Memory B cell (primary cell): ENCODE measurements at regions not wholly inside any gene's neighbourhood (a gene's known extent, or its start where the extent isn't known, plus 50 kb on each side); places are given as distances from the start of the nearest gene placed in this dataset.

Source experiments
- ATAC-seq: fragments of 150-1000 bp; cut with Tn5 transposase; 2 replicates; pipeline ENCODE4 v1.10.0; 2021; ENCODE audit warnings: low read depth, mild to moderate bottlenecking, moderate library complexity
- DNase-seq, 2 donors: peaks; one replicate each; pipeline ENCODE4 v3.0.0; 2022; ENCODE audit warnings: low spot score in 2 of 2
- H3K27ac Mint-ChIP-seq: one replicate; pipeline ENCODE4 v1.8.0; 2022; ENCODE audit warnings: mild to moderate bottlenecking, moderate library complexity, mixed read lengths
- H3K27me3 Mint-ChIP-seq: one replicate; pipeline ENCODE4 v1.8.0; 2022; ENCODE audit warnings: mixed read lengths
- H3K36me3 Mint-ChIP-seq: one replicate; pipeline ENCODE4 v1.8.0; 2022; ENCODE audit warnings: mild to moderate bottlenecking, mixed read lengths
- H3K4me1 Mint-ChIP-seq: one replicate; pipeline ENCODE4 v1.8.0; 2022; ENCODE audit warnings: mixed read lengths
- H3K4me3 Mint-ChIP-seq: one replicate; pipeline ENCODE4 v1.8.0; 2022; ENCODE audit warnings: mild to moderate bottlenecking, moderate library complexity, mixed read lengths
- H3K9me3 Mint-ChIP-seq: one replicate; pipeline ENCODE4 v1.8.0; 2022; ENCODE audit warnings: mixed read lengths

- peaks cover 9% of the 10 kb centered on the region for H3K27me3 Mint-ChIP-seq
- no peaks in the 10 kb centered on the region for H3K4me1 Mint-ChIP-seq
- no peak overlapping the region for H3K27ac Mint-ChIP-seq
- H3K36me3 Mint-ChIP-seq: no peaks in the 10 kb centered on the region
- ATAC-seq (no peak), DNase-seq (no peak)
- no peaks in the 10 kb centered on the region for H3K9me3 Mint-ChIP-seq
- no peak overlapping the region for H3K4me3 Mint-ChIP-seq
Observed at GRCh38 chr3:5466065-5466464, 278.6 kb downstream of the EDEM1 start.

DNA sequence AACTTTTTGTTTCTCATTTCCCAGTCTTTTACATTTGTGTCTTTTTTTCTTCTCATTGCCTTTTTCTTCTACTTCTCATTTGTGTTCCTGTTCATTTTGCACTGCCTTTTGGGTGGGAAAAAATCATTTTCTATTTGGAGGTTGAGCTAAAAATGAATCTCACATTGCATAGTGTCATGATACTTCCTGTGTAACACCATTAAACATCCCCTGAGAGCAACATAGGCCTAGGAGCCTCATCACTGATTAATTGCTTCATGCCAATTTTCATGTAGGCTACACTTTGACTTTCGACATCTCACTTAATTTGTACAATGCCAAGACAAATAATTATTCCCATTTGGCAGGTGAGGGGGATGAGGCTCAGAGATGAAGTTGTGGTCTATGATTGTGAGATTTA is 279.2 kb downstream of the EDEM1 start:
- Mint-ChIP-seq H3K9me3 (no peaks in the 10 kb centered on the region), H3K27ac (no peak overlapping the region), H3K4me1 (no peaks in the 10 kb centered on the region), H3K4me3 (no peak overlapping the region), H3K27me3 (peaks cover 9% of the 10 kb centered on the region), H3K36me3 (no peaks in the 10 kb centered on the region)
- no peak for ATAC-seq
- DNase-seq: no peak

DNA sequence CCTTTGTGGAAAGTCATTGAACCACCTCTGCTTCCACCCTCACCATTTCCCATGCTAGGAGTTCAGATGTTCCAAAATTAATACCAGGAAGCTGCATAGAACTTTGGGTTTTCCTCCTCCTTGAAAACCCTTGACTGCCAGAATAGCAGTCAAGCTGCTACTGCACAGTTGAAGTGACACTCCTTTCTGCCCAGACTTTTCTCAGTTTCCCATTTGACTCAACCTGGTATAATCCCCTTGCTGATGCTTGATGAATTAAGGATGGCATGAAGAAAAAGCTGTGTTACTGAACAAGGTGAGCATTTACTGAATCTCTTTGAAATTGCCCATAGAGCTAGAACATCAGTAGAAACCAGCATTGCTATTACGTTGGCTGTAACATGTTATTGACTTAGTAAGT is 286.0 kb downstream of the EDEM1 start:
- H3K4me3 Mint-ChIP-seq: no peak overlapping the region
- H3K36me3 Mint-ChIP-seq: no peaks in the 10 kb centered on the region
- no peak overlapping the region for H3K27ac Mint-ChIP-seq
- no peaks in the 10 kb centered on the region for H3K9me3 Mint-ChIP-seq
- no peaks in the 10 kb centered on the region for H3K4me1 Mint-ChIP-seq
- peaks cover 5% of the 10 kb centered on the region for H3K27me3 Mint-ChIP-seq
- DNase-seq: no peak
- ATAC-seq: no peak

GRCh38 chr3:5476403-5476802 is 288.9 kb downstream of the EDEM1 start:
- Mint-ChIP-seq H3K9me3 (no peaks in the 10 kb centered on the region), H3K27ac (no peak overlapping the region), H3K4me3 (no peak overlapping the region), H3K4me1 (no peaks in the 10 kb centered on the region), H3K36me3 (no peaks in the 10 kb centered on the region), H3K27me3 (no peaks in the 10 kb centered on the region)
- no peak for ATAC-seq
- DNase-seq: no peak

- ATAC-seq (no peak), DNase-seq (no peak)
- H3K36me3 Mint-ChIP-seq: no peaks in the 10 kb centered on the region
- H3K9me3 Mint-ChIP-seq: no peaks in the 10 kb centered on the region
- no peaks in the 10 kb centered on the region for H3K4me1 Mint-ChIP-seq
- H3K27me3 Mint-ChIP-seq: no peaks in the 10 kb centered on the region
- H3K27ac Mint-ChIP-seq: no peak overlapping the region
- H3K4me3 Mint-ChIP-seq: no peak overlapping the region
Observed at GRCh38 chr3:5479229-5479799, 291.8 kb downstream of the EDEM1 start.

DNA sequence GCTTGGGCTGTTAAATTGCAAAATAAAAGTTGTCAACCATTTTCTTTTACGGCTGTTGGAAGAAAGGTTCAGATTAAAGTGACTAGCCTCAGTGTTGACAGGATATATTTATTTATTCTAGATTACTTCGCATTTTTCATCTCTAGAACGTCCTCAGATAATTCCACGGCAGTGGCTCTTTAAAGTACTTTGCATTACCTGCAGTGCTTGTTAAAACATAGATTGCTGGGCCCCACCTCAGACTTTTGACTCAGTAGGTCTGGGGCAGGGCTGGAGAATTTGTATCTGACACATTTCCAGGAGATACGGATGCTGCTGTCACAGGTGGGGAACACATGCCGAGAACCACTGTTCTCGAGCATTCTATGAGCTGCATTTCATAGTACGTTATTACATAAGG is 292.7 kb downstream of the EDEM1 start:
- H3K4me3 Mint-ChIP-seq: no peak overlapping the region
- H3K27ac Mint-ChIP-seq: no peak overlapping the region
- H3K4me1 Mint-ChIP-seq: no peaks in the 10 kb centered on the region

DNA sequence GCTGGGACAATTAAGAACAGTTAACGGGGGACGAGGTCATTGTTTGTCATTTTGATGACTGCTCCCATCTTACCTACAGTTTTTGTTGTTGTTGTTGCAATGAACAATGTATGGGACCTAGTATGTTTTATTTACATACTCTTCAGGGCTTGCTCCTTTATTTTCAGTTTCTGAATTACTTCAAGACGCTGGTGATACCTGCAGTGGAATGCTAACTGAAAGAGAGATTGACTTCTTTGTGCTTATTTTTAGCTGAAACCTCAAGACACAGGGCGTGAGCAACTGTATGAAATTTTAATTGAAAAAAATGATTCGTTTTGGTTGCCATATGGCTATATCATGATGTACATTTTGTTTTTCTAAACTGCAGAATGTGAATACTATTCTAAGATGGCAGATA is 297.9 kb downstream of the EDEM1 start:
- Mint-ChIP-seq H3K9me3 (no peaks in the 10 kb centered on the region), H3K27me3 (peaks cover 4% of the 10 kb centered on the region), H3K4me1 (no peaks in the 10 kb centered on the region), H3K4me3 (no peak overlapping the region), H3K27ac (no peak overlapping the region), H3K36me3 (no peaks in the 10 kb centered on the region)
- DNase-seq (no peak), ATAC-seq (no peak)

More for the DNA sequence above, 292.7 kb downstream of the EDEM1 start:
- H3K27me3 Mint-ChIP-seq: no peaks in the 10 kb centered on the region
- H3K36me3 Mint-ChIP-seq: no peaks in the 10 kb centered on the region
- no peaks in the 10 kb centered on the region for H3K9me3 Mint-ChIP-seq
- no peak for DNase-seq
- ATAC-seq: no peak

DNA sequence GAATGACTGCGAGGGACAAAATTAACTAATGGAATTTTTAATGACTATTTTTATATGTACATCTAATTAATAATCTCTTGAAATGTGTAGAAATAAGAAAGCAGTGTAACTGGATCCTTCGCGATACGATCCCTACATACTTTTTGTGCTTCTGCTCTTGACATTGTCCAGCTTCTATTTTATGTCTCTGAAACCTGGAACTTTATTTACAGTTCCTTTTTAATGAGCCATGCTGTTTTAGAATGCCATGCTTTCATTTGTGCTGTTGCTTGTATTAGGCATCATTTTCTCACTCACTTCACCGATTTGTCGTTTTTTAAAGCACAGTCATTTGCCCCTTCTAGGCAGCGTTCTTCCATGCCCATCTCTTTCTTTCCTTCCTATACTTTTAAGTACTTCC is 301.3 kb downstream of the EDEM1 start:
- Mint-ChIP-seq H3K9me3 (no peaks in the 10 kb centered on the region), H3K4me1 (no peaks in the 10 kb centered on the region), H3K4me3 (no peak overlapping the region), H3K27me3 (peaks cover 10% of the 10 kb centered on the region), H3K27ac (no peak overlapping the region), H3K36me3 (no peaks in the 10 kb centered on the region)
- DNase-seq (no peak), ATAC-seq (no peak)

DNA sequence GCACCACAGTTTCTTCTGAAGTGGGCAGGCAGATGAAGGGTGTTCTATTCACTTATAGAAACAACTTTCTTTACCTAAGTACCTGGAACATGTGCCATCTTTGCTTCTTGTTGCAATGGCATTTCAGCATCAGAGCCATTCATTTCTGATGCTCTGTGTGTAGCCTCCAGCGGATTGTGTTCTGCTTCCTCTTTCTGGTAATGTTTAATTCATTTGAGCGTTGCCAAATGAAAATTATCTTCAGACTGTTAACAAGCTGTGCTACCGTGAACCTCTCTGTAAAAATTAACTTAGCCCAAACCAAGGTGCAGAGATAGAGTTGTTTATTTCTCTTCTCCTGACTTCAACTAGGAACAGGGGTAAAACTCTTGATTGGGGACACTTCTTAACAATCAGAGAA is 302.0 kb downstream of the EDEM1 start:
- ATAC-seq: no peak
- no peaks in the 10 kb centered on the region for H3K4me1 Mint-ChIP-seq
- H3K9me3 Mint-ChIP-seq: no peaks in the 10 kb centered on the region
- peaks cover 10% of the 10 kb centered on the region for H3K27me3 Mint-ChIP-seq
- H3K27ac Mint-ChIP-seq: no peak overlapping the region
- no peaks in the 10 kb centered on the region for H3K36me3 Mint-ChIP-seq
- no peak overlapping the region for H3K4me3 Mint-ChIP-seq
- DNase-seq: no peak

- no peaks in the 10 kb centered on the region for H3K36me3 Mint-ChIP-seq
- H3K27ac Mint-ChIP-seq: no peak overlapping the region
- peaks cover 7% of the 10 kb centered on the region for H3K4me1 Mint-ChIP-seq
- peaks cover 10% of the 10 kb centered on the region for H3K27me3 Mint-ChIP-seq
- ATAC-seq (no peak), DNase-seq (no peak)
- H3K4me3 Mint-ChIP-seq: no peak overlapping the region
- H3K9me3 Mint-ChIP-seq: no peaks in the 10 kb centered on the region
Observed at GRCh38 chr3:5494905-5495519, 307.5 kb downstream of the EDEM1 start.

GRCh38 chr3:5497497-5497896 is 310.0 kb downstream of the EDEM1 start:
- no peak overlapping the region for H3K27ac Mint-ChIP-seq
- no peaks in the 10 kb centered on the region for H3K36me3 Mint-ChIP-seq
- ATAC-seq (no peak), DNase-seq (no peak)
- peaks cover 8% of the 10 kb centered on the region for H3K27me3 Mint-ChIP-seq
- H3K9me3 Mint-ChIP-seq: no peaks in the 10 kb centered on the region
- H3K4me1 Mint-ChIP-seq: peaks cover 7% of the 10 kb centered on the region
- H3K4me3 Mint-ChIP-seq: no peak overlapping the region

DNA sequence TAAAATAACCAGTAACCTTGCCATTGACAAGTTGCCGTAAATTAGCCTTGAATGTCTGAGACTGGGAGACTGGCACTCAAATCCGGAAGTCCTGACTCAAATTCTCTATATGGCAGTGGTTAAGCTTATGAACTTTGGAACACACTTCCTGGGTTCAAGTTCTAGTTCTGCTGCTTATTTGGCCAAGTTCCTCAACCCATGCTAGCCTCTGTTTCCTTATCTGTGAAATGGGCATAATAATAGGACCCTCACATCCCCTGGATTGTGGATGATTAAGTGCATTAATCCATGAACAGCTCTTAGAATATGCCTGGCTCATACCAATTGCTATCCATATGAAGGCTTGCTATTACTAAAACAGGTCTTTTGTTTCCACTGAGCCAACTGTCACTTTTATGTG is 311.5 kb downstream of the EDEM1 start:
- no peak overlapping the region for H3K27ac Mint-ChIP-seq
- H3K36me3 Mint-ChIP-seq: no peaks in the 10 kb centered on the region
- no peak for ATAC-seq
- H3K4me1 Mint-ChIP-seq: peaks cover 7% of the 10 kb centered on the region
- DNase-seq: no peak
- no peaks in the 10 kb centered on the region for H3K9me3 Mint-ChIP-seq
- H3K4me3 Mint-ChIP-seq: no peak overlapping the region
- peaks cover 6% of the 10 kb centered on the region for H3K27me3 Mint-ChIP-seq

DNA sequence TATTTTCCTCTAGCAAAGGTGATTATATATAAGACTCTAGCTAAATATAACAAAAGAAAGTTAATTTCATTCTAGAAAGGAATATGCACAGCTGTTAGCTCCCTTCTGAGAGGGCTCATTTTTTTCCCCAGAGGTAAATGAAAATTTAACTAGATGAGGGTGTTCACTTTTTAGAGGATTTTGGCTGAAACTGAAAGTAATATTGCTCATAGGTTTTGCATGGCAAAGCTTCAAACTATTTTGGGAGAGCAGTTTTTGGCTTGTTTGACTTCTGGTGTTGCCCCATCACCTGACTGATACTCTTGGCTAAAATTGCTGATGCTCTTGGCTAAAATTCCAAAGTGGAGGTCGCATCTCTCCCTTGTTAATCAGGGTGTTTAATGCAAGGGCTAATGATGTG is 311.9 kb downstream of the EDEM1 start:
- Mint-ChIP-seq H3K9me3 (no peaks in the 10 kb centered on the region), H3K27ac (no peak overlapping the region), H3K4me1 (peaks cover 7% of the 10 kb centered on the region), H3K36me3 (no peaks in the 10 kb centered on the region), H3K27me3 (peaks cover 6% of the 10 kb centered on the region), H3K4me3 (no peak overlapping the region)
- DNase-seq (no peak), ATAC-seq (no peak)

DNA sequence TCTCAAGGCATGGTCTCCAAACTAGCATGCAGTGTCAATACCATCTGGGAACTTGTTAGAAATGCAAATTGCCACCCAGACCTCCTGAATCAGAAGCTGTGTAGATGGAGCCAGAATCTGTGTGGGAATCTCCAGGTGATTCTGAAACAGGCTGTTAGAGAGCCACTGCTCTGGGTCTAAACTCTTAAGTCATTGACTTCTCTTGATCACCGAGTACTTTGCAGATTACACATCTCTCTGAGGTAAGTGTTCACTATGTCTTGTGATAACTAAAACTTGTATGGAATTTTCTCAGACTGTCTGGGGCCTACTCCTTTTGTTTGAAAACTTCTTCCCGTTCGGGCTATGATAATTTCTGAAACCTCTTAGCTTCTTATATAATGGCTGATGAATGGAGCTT is 315.6 kb downstream of the EDEM1 start:
- Mint-ChIP-seq H3K27ac (no peak overlapping the region), H3K9me3 (peaks cover 2% of the 10 kb centered on the region)

GRCh38 chr3:5504135-5504534 is 316.6 kb downstream of the EDEM1 start:
- H3K4me3 Mint-ChIP-seq: no peak overlapping the region
- H3K4me1 Mint-ChIP-seq: peaks cover 4% of the 10 kb centered on the region
- H3K27me3 Mint-ChIP-seq: peaks cover 10% of the 10 kb centered on the region
- peaks cover 9% of the 10 kb centered on the region for H3K9me3 Mint-ChIP-seq
- no peak overlapping the region for H3K27ac Mint-ChIP-seq
- H3K36me3 Mint-ChIP-seq: peaks cover 5% of the 10 kb centered on the region
- ATAC-seq (no peak), DNase-seq (no peak)

More for the DNA sequence above, 315.6 kb downstream of the EDEM1 start:
- DNase-seq (no peak), ATAC-seq (no peak)
- Mint-ChIP-seq H3K36me3 (peaks cover 2% of the 10 kb centered on the region), H3K4me3 (no peak overlapping the region), H3K27me3 (peaks cover 7% of the 10 kb centered on the region), H3K4me1 (peaks cover 4% of the 10 kb centered on the region)
